HPDE6-E6E7 (cell line): ENCODE measurements at regions not wholly inside any gene's neighbourhood (a gene's known extent, or its start where the extent isn't known, plus 50 kb on each side); places are given as distances from the start of the nearest gene placed in this dataset.

ENCODE experiments used
- DNase-seq: peaks from one replicate; pipeline ENCODE4 v3.0.0; 2011; ENCODE audit warnings: missing footprints; ENCODE audit errors: extremely low spot score

DNA sequence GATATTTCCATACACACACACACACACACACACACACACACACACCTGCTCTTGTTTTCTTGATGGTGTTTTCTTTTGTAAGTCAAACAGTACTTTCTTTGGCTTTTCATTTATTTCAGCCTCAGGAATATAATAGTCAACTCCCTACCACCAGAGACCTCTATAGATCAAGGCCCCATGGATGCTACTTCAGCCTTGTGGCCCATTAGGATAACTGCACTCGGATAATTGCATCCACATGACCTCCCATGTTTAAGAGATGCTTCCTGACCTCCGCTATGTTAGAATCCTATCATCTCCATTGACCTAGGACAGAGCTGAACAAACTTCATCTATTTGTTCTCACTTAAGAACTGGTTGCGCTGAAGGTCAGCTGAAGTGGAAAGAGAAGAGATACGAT lies 1094.0 kb upstream of the B3GALT2 start:
- no peak for DNase-seq

DNA sequence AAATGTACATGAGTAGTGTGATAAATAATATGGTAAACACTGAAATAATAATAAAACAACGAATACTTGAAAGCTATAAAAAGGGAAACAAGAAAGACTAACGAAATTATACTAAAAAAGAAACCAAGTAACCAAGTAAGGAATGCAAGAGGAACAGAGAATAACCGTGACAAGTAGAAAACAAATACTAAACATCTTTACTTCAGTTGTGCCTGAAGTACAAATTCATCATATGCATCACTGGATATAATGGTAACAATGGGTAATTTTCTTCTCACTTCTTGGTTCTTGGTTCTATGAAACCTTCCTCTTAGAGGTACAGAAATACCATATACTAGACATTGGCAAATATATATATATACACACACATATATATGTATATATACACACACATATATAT lies 1093.6 kb upstream of the B3GALT2 start:
- DNase-seq = no peak

DNA sequence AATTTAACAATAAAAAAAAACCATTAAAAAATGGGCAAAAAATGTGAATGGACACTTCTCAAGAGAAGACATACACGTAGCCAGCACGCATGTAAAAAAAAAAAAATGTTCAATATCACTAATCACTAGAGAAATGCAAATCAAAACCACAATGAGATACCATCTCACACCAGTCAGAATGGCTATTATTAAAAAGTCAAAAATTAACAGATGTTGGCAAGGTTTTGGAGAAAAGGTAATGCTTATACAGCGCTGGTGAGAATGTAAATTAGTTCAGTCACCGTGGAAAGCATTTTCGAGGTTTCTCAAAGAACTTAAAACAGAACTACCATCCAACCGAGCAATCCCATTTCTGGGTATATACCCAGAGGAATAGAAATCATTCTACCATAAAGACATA lies 1091.5 kb upstream of the B3GALT2 start:
- no peak for DNase-seq

DNA sequence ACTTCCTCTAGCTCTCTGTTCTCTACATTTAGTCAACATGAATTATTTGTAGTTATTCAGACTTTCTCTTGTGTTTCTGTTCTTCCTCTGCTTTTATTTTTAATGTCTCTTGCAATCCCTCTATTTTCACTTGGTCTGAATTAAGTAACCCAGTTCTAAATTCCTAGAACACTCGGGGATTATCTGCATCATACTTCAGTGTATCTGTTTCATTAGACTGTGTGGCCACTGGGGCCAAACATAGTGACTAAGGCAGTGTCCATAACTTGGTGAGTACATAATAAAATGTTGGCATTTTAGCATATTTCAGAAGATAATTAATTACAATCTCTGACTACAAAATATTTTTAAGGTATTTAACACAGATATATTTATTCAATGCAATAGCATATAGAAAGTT lies 1087.2 kb upstream of the B3GALT2 start:
- no peak for DNase-seq

DNA sequence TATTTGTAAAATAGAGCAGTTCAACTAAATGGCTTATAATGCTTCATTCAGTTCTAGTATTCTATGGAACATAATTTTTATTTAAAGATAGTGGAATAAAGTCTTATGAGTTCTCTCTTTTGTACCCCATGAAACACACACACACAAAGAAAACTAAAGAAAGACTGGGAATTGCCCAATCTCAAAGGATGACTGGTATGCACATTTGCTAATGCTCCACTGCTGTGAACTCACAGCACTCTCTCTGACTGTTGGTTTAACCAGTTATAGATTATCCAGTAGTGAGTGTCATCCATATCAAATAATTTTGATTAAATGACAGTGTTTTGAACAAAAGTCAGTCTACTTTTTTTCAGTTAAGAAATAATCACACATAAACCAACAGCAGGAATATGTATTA lies 1082.4 kb upstream of the B3GALT2 start:
- DNase-seq = no peak

DNA sequence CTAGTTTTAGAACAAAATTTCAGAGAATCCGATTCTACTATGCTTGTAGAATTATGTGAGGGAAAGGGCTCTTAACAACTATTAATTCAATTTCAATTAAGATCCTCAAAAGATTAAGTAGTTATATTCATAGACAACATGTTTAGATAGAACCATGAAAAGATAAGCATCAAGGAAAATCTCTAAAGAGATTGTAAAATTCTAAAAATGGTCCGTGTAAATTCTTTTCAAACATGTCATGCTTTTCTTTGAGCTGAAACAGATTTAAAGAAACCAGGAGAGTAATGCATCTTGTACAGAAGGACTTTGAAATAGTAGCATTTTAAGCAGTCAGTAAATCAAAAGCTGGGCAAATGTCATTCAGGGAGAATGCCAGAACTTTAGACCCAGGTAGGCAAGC lies 1080.6 kb upstream of the B3GALT2 start:
- DNase-seq = no peak

DNA sequence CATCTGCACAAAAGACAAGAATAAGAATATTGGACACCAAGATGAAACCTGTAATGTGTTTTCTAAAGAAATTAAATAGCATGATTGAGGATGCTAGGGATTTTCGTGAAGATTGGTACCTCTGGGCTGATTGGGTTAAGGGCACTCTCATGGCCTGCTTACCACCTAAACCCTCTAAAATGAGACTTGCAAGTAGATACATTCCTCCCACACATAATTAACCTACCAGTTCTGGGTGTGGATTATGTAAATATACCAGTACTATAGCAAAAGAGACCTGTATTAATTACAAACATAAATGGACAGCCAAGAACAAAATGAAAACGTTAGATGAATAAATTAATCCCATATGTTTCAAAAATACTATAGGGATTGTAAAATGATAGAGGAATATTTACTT lies 1069.6 kb upstream of the B3GALT2 start:
- DNase-seq = no peak

DNA sequence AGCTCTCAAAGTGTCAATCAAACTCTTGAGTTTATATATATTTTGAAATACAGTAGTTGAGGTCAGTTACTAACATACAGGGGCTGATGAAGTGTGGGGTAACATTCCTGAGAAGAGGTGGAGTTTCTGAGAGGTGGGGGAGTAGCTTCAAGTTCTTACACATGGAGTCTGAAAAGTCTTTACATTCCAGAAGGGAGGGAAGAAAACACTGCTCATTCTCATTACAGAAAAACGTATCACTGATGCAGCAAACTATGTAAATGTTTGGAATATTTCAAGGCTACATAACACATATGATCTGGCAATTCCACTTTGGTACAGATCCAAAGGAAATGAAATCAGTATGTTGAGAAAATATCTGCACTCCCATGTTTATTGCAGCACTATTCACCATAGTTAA lies 1065.8 kb upstream of the B3GALT2 start:
- DNase-seq = no peak

DNA sequence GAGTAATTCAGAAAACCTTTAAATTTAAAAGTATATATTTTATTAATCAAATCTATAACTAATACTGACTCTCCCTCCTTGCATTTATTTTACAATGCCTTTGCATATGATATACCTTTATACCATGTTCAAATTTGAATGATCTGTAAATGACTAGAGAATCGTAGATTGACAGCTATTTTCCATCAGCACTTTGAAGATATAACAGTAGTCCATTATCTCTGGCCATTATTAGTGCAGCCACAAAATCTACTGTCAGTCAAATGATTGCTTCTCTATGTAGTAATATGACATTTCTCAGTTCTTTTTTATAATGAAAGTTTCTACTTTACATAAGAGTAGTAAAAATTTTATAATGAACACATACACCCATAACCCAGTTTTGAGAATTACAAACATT lies 1054.8 kb upstream of the B3GALT2 start:
- DNase-seq = no peak

DNA sequence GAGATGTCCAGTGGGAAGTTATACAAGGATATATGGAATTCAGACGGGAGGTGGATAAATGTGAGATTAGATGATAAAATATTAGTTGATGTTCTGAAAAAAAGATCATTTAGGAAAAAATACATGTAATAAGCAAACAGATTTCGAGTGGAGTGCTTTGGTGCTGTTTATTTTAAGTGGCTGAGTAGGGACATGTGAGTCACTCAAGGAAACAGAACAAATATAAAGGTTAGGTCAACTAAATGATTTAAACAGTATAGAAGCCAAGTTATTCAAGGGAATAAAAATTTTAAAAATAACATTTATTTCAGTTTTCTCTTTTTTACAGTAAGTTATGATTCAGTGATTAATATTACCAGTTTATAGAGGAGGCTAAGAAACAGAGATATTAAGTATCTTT lies 1046.7 kb upstream of the B3GALT2 start:
- DNase-seq = no peak

DNA sequence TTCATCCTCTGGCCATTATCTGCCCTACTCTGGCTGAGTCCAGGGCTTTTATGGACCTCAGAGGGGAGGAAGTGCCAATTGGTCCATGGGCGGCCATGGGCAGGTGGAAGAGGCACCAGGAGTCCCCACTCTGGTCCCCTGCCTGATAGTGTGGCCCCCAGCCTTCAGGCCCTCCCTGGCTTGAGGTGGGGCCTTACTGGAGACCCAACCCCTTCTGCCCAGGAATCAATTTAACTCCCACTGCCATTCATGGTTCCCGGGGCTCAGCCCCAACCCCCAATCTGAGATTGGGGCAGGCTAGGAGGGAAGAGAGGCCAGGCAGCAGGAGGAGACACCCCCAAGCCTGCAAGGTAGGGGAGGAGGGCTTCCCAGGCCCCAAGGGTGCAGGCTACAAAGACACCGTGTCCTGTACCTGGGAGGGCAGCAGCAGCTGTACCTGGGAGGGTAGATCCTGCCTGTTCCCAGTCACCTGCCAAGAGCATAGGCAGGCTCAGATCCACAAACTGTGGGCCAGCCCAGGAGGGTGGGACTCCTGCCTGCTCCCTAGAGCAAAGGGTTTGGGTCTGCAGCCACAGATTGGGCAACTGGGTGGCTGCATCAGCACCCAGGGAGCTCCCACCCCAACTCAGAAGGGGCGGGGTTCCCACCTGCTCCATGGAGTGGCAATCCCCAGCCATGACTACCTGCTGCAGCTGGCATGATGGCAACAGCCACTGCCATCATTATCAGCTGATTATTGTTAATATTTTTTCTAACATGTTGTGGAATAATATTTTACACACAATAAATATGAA lies 1044.1 kb upstream of the B3GALT2 start:
- DNase-seq = no peak

DNA sequence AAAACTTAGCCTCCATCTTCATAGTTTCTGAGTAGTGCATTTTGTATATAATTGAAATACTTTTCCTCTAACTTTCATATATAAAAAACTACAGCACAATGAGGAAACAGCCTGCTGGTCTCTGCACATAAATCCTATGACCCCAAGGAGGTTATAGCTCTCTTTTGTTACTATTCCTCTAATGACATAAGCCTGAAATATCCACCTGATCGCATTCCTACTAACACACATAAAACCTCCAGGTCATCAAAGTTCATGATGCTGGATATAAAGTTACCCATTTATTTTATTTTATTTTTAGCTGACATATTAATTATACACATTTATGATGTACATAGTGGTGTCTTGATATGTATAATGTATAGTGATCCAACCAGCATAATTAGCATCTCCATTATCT lies 1042.0 kb upstream of the B3GALT2 start:
- DNase-seq = no peak

DNA sequence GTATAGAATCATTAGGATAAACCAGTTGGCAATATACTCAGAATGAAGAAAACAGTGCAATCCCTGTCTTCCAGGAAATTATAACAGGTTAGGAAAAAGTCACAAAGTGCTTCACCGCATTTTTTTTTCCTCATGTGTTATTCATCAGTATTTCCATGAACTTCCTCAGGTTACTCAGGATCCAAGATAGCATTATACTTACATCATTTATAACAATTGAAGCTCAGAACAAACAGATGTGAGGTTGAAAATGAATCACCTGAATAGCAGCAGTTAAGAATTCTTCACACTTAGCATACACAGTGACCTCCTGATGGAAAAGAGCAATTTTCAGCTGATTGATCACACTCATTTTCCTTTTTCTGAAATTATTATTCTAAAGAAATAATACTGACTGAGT lies 1040.7 kb upstream of the B3GALT2 start:
- DNase-seq = peak; percentile 27

DNA sequence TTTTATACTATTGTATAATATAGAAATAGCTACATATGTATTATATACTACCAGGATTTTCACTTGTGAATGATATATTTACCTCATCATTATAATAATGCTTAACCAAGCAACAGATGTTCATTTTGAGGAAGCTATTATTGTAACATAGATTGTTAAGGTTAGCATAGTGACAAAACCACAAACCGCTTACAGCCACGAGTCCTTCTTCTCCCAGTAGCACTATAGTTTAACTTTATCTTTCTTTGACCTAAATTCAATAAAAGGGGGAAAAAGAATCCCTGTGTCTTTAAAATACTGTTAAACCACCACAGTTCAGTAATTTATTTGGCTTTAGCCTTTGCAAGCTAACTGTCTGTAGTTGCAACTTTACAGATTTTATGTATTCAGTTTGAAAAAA lies 1039.4 kb upstream of the B3GALT2 start:
- no peak for DNase-seq

DNA sequence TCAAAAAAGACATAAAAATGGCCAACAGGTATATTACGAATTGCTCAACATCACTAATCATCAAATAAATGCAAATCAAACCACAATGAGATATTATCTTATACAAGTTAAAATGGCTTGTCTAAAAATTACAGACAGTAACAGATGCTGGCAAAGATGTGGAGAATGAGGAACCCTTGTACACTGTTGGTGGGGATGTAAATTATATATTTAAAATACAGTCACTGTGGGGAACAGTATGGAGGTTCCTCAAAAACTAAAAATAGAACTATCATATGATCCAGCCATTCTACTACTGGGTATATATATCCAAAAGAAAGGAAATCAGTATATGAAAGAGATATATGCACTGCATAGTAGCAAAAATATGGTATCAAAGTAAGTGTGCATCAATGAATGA lies 1037.2 kb upstream of the B3GALT2 start:
- no peak for DNase-seq

DNA sequence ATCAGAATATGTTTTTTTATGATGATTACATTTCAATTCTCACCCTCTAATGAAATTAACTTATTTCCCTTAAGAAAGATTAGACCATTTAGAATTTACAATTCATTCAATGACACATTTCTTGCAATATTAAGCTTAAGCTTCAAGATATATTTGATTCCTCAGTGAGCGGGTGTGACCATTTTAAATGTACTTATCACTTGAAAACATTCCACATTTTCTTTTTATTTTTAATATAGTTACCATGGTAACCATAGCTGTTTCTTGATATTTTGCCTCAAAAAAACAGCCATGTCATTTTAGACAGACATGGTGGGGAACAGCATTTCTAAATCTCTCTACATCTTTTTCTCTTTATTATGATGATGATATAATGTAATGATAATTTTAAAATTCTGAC lies 1029.0 kb upstream of the B3GALT2 start:
- DNase-seq = no peak

DNA sequence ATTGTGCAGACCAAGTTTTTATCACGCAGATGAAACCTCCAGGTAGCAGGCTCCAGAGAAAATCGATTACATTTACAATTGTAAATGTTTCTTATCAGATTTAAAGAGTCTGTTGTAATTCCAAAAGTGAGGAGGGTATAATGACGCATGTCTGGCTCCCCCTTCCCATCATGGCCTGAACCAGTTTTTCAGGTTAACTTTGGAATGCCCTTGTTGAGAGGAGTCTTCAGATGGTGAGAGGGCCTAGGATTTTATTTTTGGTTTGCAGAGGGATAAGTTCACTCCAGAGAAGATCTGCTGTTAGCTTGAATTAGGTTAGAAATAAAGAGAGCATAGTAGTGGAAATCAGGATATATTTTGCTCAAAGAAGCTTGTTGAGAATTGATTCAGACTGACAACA lies 1028.3 kb upstream of the B3GALT2 start:
- DNase-seq = no peak

DNA sequence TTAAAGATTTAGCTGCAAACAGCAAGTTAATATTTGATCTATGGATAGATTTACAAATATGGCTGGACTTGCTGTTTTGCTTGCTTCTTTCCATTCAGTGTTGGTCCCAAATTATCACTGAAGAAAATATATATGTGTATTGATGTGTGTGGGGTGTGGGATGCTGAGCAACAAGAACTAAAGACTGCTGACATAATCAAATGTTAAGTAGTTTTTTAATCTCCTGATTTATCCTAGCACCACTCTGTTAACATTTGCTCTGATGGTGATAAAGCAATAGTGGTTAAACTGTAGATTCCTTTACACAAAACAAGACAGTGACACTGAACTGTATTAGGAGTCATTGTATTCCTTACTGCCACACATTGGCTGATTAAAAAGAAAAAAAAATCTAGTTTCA lies 1023.5 kb upstream of the B3GALT2 start:
- no peak for DNase-seq

DNA sequence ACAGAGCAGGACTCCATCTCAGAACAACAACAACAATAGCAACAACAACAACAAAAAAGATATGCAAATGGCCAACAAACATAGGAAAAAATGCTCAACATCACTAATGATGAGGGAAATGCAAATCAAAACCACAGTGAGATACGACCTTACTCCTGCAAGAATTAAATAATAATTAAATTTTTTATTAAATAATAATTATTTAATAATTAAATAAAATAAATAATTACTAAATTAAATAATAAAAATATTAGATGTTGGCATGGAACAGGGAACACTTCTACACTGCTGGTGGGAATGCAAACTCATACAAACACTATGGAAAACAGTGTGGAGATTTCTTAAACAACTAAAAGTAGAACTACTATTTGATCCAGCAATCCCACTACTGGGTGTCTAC lies 1022.3 kb upstream of the B3GALT2 start:
- no peak for DNase-seq

DNA sequence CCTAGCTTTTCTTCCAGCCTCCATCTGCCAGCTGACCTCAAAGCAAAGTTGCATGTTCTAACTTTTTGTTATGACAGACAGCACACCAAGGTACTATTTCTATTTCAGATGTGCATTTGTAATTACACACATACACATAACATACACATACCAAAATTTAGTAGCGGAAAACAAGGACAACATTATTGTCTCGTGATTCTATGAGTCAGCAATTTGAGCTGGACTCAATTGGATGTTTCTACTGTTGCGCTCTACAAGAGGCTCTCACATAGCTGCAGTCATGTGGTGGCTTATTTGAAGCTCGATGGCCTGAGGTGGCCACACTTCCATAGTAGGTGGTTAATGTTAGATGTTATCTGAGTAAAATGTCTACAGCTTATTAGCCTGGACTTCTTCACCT lies 1010.1 kb upstream of the B3GALT2 start:
- no peak for DNase-seq

DNA sequence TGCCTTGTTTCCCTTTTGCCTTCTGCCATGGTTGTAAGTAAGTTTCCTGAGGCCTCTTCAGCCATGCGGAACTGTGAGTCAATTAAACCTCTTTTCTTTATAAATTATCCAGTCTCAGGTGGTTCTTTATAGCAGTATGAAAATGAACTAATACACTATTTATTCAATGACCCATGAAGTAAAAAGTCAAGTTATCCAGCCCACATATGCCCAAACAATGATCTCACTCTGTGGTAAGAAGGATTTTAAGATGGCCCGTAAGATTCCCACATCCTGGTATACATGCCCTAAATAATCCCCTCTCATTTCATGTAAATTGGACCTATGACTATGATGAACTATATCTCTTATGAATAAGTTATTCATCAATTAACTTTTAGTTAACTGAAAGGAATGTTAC lies 1008.3 kb upstream of the B3GALT2 start:
- DNase-seq = no peak

DNA sequence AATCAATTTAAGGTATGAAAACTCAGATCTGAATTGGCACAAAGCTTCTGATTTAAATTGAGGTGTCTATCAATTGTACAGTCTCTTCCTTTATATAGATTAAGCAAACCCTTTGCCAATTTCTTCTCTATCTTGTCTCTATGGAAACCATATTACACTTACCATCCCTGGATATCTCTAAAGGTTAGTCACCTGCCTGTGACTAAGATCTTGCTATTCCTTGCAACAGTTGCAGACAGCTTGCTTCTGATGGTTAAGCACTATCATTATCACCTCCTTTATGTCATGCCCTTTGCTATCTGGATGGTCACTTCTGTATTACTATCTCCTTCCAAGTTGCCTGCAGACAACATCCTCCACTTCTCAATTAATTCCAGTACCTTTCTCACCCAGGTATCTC lies 998.6 kb upstream of the B3GALT2 start:
- no peak for DNase-seq

DNA sequence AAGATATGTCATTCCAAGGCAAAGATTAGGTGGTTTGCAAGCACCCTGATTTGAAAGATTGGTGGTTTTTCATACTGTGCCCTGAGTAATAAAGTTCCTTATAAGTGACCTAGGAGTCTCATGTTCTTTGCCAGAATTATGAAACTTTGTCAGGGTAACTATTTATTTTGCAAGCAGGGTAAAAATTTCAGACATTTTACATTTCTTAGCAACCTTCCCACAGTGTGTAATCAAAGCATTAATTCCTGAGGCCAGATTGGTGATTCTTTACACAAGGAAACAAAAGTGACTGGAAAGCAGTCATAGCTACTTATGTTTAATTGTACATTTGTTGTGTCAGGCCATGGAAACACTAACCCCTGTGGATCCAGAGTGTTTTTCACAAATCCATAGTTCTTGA lies 998.0 kb upstream of the B3GALT2 start:
- DNase-seq = no peak

DNA sequence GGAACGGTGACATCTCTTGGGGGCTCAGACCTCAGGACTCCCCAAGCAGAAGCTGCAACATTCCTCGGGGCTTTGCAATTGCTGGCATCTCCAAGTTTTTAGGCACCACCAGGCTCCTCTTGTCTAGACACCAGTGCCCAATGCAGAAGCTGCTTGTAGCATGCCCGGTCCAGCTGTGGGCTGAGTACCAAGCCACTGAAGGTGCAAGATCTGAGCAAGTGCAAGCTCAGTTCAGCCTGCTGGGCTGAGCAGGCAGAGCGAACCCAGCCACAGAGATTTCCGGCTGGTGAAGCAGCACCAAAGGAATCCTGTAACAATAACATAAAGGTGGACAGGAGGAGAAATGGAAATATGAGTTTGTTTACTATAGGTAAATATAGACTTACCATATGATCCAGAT lies 995.4 kb upstream of the B3GALT2 start:
- no peak for DNase-seq
